GM12878 (cell line): ENCODE measurements at regions not wholly inside any gene's neighbourhood (a gene's known extent, or its start where the extent isn't known, plus 50 kb on each side); places are given as distances from the start of the nearest gene placed in this dataset.

Experiments used
- BHLHE40 ChIP-seq, 2 experiments: fragments of 450-650 bp in 1 of 2; IDR thresholded peaks; 2 replicates each; pipeline ENCODE4 v1.6.1; 2011 to 2017; ENCODE audit warnings: low read depth in 2 of 2, borderline replicate concordance in 1 of 2, improper control_type of control experiment in 1 of 2, low read length in 1 of 2, mild to moderate bottlenecking in 1 of 2
- EP300 ChIP-seq, 2 experiments: fragments of 150-350 bp in 1 of 2; IDR thresholded peaks; 2 replicates each; pipeline ENCODE4 v1.6.1; 2011 to 2012; ENCODE audit warnings: low read depth in 2 of 2, low read length in 2 of 2, borderline replicate concordance in 1 of 2, improper control_type of control experiment in 1 of 2, inconsistent platforms in 1 of 2; ENCODE audit not compliant: control insufficient read depth in 1 of 2
- POLR2AphosphoS5 ChIP-seq: IDR thresholded peaks from 2 replicates; pipeline ENCODE4 v1.6.1; 2011; ENCODE audit warnings: mild to moderate bottlenecking, low read length, inconsistent platforms
- RFX5 ChIP-seq: IDR thresholded peaks from 2 replicates; pipeline ENCODE4 v1.6.1; 2011; ENCODE audit warnings: low read depth, low read length, improper control_type of control experiment
- TBL1XR1 ChIP-seq: IDR thresholded peaks from 2 replicates; pipeline ENCODE4 v1.6.1; 2012; ENCODE audit warnings: low read depth, low read length, improper control_type of control experiment
- TF ChIP-seq, protein P1 (sequence below): fragments of 450-650 bp; IDR thresholded peaks from 2 replicates; pipeline ENCODE4 v1.6.1; 2016; ENCODE audit warnings: mild to moderate bottlenecking
- TF ChIP-seq, protein P2 (sequence below): fragments of 450-650 bp; formaldehyde crosslinking; IDR thresholded peaks from 2 replicates; pipeline ENCODE4 v1.5.0; 2022; ENCODE audit warnings: mild to moderate bottlenecking, missing genetic modification characterization
- TF ChIP-seq, protein P3 (sequence below), 3 experiments: IDR thresholded peaks in 2 of 3; conservative IDR thresholded peaks in 1 of 3; 2 replicates each; pipeline ENCODE4 v1.5.1; 2011; ENCODE audit warnings: low read depth in 3 of 3, low read length in 3 of 3, mild to moderate bottlenecking in 3 of 3, control low read depth in 2 of 3, moderate library complexity in 2 of 3, inconsistent platforms in 1 of 3, mixed read lengths in 1 of 3; ENCODE audit not compliant: control insufficient read depth in 2 of 3, insufficient read depth in 1 of 3; ENCODE audit errors: extremely low read depth in 1 of 3
- TF ChIP-seq, protein P4 (sequence below): IDR thresholded peaks from 2 replicates; pipeline ENCODE4 v1.6.1; 2011; ENCODE audit warnings: low read depth, mild to moderate bottlenecking, low read length, moderate library complexity, borderline replicate concordance; ENCODE audit errors: extremely low read depth
- TF ChIP-seq, protein P5 (sequence below): IDR thresholded peaks from 2 replicates; pipeline ENCODE4 v1.6.1; 2012; ENCODE audit warnings: low read depth, low read length, improper control_type of control experiment

DNA sequence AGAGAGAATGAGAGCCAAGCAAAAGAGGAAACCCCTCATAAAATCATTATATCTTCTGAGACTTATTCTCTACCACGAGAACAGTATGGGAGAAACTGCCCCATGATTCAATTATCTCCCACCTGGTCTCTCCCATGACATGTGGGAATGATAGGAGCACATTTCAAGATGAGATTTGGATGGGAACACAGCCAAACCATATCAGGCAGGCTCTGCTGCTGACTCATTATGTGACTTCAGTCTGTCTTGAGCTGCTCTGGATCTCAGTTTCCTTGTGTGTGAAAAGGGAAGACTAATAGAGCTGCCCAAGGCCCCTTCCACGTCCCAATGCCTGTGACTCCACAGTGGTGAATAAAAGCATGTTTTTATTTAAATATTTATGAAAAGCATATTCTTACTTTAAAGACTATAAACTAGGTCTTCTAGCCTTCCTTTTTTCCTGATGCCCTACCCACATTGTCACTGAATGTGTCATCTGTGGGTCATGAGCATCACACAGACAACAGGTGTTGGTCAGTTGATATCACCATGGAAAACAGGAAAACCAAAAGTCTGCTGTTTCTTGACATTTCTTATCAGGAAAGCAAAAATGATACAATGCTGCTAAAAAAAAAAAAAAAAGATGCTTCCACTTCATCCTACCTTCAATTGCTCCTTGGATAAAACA lies 96.0 kb upstream of the PPP2R3A start:
- no peak for TF ChIP-seq POLR2AphosphoS5
- no peak for TF ChIP-seq TBL1XR1
- TF ChIP-seq, protein P1, sequence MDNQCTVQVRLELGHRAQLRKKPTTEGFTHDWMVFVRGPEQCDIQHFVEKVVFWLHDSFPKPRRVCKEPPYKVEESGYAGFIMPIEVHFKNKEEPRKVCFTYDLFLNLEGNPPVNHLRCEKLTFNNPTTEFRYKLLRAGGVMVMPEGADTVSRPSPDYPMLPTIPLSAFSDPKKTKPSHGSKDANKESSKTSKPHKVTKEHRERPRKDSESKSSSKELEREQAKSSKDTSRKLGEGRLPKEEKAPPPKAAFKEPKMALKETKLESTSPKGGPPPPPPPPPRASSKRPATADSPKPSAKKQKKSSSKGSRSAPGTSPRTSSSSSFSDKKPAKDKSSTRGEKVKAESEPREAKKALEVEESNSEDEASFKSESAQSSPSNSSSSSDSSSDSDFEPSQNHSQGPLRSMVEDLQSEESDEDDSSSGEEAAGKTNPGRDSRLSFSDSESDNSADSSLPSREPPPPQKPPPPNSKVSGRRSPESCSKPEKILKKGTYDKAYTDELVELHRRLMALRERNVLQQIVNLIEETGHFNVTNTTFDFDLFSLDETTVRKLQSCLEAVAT: no peak
- TF ChIP-seq, protein P2, sequence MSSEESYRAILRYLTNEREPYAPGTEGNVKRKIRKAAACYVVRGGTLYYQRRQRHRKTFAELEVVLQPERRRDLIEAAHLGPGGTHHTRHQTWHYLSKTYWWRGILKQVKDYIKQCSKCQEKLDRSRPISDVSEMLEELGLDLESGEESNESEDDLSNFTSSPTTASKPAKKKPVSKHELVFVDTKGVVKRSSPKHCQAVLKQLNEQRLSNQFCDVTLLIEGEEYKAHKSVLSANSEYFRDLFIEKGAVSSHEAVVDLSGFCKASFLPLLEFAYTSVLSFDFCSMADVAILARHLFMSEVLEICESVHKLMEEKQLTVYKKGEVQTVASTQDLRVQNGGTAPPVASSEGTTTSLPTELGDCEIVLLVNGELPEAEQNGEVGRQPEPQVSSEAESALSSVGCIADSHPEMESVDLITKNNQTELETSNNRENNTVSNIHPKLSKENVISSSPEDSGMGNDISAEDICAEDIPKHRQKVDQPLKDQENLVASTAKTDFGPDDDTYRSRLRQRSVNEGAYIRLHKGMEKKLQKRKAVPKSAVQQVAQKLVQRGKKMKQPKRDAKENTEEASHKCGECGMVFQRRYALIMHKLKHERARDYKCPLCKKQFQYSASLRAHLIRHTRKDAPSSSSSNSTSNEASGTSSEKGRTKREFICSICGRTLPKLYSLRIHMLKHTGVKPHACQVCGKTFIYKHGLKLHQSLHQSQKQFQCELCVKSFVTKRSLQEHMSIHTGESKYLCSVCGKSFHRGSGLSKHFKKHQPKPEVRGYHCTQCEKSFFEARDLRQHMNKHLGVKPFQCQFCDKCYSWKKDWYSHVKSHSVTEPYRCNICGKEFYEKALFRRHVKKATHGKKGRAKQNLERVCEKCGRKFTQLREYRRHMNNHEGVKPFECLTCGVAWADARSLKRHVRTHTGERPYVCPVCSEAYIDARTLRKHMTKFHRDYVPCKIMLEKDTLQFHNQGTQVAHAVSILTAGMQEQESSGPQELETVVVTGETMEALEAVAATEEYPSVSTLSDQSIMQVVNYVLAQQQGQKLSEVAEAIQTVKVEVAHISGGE (CRISPR knock-in tag): no peak
- TF ChIP-seq, protein P3, sequence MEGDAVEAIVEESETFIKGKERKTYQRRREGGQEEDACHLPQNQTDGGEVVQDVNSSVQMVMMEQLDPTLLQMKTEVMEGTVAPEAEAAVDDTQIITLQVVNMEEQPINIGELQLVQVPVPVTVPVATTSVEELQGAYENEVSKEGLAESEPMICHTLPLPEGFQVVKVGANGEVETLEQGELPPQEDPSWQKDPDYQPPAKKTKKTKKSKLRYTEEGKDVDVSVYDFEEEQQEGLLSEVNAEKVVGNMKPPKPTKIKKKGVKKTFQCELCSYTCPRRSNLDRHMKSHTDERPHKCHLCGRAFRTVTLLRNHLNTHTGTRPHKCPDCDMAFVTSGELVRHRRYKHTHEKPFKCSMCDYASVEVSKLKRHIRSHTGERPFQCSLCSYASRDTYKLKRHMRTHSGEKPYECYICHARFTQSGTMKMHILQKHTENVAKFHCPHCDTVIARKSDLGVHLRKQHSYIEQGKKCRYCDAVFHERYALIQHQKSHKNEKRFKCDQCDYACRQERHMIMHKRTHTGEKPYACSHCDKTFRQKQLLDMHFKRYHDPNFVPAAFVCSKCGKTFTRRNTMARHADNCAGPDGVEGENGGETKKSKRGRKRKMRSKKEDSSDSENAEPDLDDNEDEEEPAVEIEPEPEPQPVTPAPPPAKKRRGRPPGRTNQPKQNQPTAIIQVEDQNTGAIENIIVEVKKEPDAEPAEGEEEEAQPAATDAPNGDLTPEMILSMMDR (IDR thresholded peaks at IDR 0.05 in 2 of 3, conservative IDR thresholded peaks at IDR 0.05 in 1 of 3; ENCODE audit: control insufficient read depth in 2 of 3, extremely low read depth in 1 of 3, insufficient read depth in 1 of 3, low read depth in 3 of 3, low read length in 3 of 3): no peak
- TF ChIP-seq BHLHE40 (IDR thresholded peaks at IDR 0.05; ENCODE audit: borderline replicate concordance in 1 of 2, low read depth in 2 of 2, low read length in 1 of 2): no peak
- TF ChIP-seq EP300 (IDR thresholded peaks at IDR 0.05; ENCODE audit: borderline replicate concordance in 1 of 2, control insufficient read depth in 1 of 2, low read depth in 2 of 2, low read length in 2 of 2): no peak
- TF ChIP-seq RFX5: no peak
- TF ChIP-seq, protein P4, sequence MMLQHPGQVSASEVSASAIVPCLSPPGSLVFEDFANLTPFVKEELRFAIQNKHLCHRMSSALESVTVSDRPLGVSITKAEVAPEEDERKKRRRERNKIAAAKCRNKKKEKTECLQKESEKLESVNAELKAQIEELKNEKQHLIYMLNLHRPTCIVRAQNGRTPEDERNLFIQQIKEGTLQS: no peak
- TF ChIP-seq, protein P5, sequence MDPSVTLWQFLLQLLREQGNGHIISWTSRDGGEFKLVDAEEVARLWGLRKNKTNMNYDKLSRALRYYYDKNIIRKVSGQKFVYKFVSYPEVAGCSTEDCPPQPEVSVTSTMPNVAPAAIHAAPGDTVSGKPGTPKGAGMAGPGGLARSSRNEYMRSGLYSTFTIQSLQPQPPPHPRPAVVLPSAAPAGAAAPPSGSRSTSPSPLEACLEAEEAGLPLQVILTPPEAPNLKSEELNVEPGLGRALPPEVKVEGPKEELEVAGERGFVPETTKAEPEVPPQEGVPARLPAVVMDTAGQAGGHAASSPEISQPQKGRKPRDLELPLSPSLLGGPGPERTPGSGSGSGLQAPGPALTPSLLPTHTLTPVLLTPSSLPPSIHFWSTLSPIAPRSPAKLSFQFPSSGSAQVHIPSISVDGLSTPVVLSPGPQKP: no peak
